Left ventricle myocardium superior (tissue), 1 donor: ENCODE measurements at regions not wholly inside any gene's neighbourhood (a gene's known extent, or its start where the extent isn't known, plus 50 kb on each side); places are given as distances from the start of the nearest gene placed in this dataset.

Experiments
- ATAC-seq: fragments of 200-7000 bp; cut with Tn5 transposase; one replicate; pipeline ENCODE4 v1.9.1; 2020; ENCODE audit warnings: mild to moderate bottlenecking, moderate library complexity
- DNase-seq: peaks from one replicate; pipeline ENCODE4 v3.0.0-alpha.2; 2020
- intact Hi-C: fragments of 100-400 bp; cut with micrococcal nuclease; formaldehyde crosslinking; loops from one replicate; pipeline ENCODE4 v1.11.0; 2022
- donor health status: DM: no; HTN: yes; CAD: no; lungs with severe emphysema.

DNA sequence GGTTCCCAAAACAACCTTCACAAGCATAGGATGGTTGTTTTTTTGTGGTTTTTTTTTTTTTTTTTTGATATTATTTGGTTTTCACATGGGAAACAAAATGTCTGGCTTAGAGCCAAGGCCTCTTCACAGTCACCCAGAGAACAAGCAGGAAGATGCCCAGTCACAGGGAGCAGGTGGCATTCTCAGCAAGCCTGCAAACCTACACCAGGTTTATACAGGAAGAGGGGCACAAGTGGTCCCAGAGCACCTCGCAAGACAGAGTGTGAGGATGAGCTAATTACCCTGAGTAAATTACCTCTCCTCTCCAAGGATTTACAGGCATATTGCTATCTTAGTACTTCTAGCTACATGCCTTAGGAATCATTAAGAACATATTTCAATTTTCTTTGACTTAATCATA, 1375.6 kb downstream of the EFNB2 start:
- DNase-seq (no peak), ATAC-seq (no peak)
- intact Hi-C loops = no loop called here

DNA sequence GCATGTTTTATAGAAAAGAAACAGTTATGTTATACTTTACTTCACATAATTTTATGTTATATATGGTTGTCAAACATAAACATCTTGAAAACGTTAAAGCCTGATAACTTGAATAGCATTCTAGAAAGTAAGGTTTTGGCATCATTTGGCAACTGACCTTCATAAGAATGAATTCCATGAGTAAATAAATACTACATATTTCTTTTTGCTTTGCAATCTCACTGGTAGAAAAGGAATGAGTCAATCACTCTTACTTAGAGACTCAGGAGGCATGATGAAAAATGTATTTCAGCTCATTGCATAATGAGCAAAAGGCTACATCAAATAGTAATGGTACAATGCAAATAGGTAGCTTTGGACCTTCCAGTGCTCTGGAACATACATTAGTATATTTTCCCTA, 1381.9 kb downstream of the EFNB2 start:
- no peak for ATAC-seq
- intact Hi-C loops = no loop called here

DNA sequence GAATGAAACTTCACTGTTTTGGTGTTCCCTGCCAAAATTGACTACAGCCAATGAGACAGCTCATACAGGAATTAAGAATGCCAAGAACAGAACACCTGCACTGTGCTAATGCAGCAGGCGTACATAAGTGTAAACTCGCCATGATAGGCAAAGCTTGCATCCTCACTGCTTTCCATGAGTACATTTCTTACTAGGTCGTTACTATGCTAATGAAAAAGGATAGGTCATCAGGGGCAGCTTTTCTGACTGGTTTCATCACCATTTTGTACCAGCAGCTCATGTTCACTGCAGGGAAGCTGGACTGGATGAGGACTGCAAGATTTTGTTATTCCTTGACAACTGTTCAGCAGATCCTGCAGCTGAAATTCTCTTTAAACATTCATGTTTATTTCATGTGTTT, 1383.8 kb downstream of the EFNB2 start:
- no peak for DNase-seq
- no peak for ATAC-seq
- intact Hi-C loops = no loop called here

More for the DNA sequence above, 1381.9 kb downstream of the EFNB2 start:
- DNase-seq = no peak

DNA sequence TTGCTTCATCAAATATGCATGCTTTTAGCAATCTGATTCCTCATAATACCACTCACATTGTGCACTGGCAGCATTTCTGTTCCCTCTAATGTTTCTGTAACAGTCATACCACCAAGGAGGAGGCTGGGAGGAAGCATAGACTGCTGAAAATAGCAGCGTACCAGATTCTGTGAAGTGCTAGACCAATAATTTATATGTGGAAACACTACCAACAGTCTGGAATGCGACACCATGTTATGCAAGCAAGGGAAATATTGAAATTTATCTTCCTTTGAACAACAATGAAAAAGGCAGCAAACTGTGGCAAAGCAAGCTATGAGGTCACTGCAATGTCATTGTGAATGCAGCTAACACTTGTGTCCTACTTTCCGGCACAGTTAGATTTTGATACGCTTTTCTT, 1388.0 kb downstream of the EFNB2 start:
- no peak for DNase-seq
- intact Hi-C loops = no loop called here
- no peak for ATAC-seq

DNA sequence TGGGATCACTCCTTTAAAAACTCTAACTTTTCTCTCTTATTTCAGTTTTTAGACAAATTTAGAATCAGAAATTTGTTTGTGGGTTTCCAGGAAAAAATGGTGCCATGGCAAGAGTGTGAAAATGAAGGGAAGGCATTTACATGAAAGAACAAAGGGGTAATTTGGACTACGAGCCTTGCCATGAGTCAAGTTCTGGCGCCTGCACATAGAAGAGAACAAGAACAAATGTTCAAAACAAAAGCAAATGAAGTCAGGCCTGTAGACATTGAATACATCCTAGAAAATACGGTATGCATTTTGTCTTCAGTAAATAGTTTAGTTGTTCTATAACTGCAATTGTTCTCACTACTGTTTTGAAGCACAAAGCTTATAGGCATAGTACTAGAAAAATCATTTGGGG, 1390.5 kb downstream of the EFNB2 start:
- intact Hi-C loops = no loop called here
- ATAC-seq = no peak
- DNase-seq = no peak

DNA sequence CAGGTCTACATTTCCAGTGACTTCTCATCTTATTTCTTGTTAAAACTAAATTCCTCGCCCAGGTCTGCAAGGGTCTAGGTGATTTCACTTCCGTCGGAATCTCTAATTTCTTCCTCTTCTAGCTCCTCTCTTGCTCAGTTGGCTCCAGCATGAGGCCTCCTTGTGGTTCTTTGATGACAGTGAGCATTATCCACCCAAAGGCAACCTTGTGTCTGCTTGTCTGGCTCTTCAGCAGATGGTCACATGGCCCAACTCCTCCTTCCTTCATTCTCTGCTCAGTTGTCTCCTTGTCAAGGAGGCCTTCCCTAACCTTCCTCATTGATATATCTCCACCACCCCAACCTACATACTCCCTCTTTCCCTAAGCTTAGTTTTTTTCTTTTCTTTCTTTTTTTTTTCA, 1391.4 kb downstream of the EFNB2 start:
- DNase-seq = no peak
- ATAC-seq = no peak
- intact Hi-C loops = no loop called here

DNA sequence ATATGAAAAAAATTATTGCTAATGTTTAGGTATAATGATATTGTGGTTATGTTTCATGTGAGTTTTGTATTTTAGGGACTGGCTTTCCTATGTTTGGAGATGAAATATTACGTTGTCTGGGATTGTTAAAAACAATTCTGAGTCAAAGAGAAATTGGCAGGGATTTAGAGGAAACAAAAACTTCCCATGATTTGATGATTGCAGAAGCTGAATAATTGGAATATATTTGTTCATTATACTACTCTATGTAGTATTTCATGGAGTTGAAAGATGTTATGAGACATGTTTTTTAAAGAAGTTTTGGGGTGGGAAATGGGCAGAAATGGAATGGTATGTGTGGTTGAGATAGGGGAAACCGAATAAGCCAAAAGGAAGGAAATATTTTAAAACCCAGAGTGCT, 1392.9 kb downstream of the EFNB2 start:
- ATAC-seq = no peak
- intact Hi-C loops = no loop called here

DNA sequence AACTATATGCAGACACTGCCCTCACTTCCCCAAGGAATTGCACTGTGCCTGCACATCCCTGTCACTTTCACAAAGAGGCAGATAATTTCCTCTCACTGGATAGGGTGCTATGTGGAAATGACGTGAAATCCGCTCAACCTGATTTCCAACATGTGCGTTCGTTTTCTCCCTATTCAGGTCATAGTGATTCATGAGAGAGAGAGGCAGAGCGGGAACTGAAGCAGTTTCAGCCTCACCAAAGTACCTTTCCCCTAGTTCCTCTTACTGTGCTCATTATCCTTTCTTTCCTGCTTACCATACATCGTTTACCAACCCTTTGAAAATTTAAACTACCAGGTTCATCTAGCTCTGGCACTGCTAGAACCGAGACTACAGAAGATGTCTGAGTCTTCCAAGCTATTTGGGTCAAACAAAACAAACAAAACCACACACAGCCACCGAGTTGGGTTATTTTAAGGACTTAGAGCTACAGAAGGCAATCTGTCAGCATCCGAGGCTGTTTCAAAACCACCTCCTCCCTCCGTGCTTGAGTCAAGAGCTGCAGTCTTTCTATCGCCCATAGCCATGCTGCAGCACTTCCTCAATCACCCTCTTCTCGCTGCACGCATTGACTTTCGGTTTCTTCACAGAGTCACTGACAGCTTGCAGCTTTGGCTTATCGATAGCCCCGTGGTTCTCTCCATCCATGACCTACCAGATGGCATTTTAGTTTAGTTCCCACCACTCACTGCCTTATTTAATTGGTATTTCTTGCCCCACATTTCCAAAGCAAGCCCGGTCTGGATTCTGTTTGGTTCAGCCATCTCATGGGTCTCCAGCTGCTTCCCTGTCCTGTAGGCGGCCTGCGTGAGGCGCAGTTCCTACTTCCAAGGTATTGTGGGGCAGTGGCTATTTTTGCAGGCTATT, 1395.8 kb downstream of the EFNB2 start:
- DNase-seq = peak; percentile 63
- ATAC-seq = peak; percentile 94
- intact Hi-C loops = no loop called here

More for the DNA sequence above, 1392.9 kb downstream of the EFNB2 start:
- no peak for DNase-seq

DNA sequence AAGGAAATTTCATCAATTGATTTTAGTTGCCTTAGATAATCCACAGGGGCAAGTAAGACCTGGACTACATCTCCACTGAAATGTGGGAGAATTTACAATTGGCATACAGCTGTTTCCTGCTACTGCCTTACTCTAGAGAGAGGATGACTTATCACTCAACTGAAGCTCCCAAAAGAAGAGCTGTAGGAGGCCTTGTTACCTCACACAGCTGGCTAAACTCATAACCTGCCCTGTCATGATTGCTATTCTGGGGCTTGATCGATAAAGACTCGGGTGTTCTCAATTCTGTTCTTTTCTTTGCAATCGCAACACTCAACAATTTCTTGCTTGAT, 1396.4 kb downstream of the EFNB2 start:
- intact Hi-C loops = no loop called here
- DNase-seq (no peak), ATAC-seq (no peak)

DNA sequence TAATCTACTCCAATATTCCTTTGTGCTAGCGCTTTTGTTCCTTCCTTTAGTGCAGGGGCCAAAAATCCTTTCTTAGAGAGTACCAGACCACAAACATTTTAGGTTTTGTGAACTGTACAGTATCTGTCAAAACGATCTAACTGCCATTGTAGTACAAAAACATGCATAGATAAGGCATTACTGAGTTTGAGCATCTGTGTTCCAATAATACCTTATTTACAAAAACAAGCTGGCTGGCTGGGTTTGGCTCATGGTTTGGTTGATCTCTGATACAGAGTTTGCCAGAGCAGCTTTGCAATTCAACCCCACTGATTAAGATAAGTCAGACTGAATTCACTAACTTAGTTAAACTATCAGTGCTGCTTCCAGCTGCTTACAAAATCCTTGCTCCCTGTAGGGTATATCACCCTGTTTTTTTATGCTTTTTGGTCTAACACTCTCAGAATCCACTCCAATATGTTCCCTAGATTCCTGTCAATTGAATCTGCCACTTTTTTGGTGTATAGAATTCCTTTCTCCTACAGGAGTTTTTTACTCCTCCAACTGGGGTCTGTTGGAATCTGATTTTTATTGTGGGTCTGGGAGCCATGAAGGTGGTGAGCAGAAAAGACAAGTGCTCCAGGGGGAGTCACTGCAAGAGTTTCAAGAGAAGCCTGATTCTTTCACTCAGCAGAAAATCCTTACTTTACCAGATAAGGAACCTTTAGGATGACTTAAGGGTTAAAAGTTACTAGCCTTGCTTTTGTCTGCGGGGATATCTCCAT, 1399.4 kb downstream of the EFNB2 start:
- intact Hi-C loops = no loop called here
- ATAC-seq (no peak), DNase-seq (no peak)

DNA sequence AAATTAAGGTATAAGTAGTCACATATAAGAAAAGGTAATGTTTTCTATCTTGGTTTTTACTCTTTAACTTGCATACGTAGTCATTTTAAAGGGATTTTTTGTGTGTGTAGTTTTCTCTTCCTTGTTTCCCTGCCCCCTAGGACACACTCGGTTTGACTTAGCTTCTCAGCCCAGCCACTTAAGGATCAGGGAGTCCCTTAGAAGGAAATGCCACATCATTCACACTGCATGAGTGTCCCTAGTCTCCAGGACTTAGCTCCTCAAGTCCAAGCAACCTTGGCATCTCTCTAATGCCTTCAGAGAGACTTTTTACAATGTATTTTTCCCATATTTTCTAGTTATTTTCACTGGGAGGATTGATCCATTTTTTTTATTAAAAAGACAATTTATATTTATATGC, 1407.7 kb downstream of the EFNB2 start:
- intact Hi-C loops = no loop called here
- DNase-seq (no peak), ATAC-seq (no peak)

DNA sequence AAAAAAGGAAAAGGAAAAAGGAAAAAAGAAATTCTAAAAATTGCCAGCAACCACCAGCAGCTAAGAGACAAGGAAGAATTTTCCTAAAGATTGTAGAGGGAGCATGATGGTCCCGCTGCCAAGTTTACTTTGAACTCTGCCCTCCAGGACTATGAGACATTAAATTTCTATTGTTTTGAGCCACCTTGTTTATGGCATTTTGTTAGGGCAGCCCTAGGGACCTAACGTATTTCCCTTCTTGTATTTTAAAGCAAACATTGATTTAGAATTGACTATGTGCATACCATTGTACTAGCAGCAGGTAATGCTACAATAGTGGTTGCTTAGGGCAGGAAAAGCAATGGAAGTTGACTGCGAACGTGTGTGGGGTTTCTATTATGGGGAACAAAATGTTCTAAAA, 1414.2 kb downstream of the EFNB2 start:
- DNase-seq (no peak), ATAC-seq (no peak)
- intact Hi-C loops = no loop called here

DNA sequence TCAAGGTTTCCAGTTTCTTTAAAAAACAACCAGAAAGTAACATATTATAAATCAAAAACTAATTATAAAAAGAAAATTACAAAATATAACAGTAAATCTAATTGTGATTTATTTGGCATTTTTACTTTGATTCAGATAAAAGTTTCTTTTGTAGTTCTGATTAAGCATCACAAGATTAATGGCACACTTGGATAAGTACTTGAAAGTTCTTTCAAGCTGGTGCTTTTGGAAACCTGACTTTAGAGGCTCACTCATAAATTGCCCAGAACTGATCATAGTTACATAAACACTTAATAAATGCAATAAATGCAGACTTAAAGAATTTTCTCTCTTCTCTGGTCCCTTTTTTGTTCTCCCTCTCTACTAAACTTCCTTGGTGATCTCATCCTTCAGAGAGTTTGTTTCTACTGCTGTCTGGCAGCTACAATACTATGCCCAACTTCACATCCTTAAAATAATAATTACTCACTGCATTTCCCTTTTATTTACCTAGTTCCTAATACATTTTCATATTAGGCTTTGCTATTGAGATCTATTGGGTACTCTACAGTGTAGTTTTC, 1417.0 kb downstream of the EFNB2 start:
- DNase-seq (no peak), ATAC-seq (no peak)
- intact Hi-C loops = no loop called here

DNA sequence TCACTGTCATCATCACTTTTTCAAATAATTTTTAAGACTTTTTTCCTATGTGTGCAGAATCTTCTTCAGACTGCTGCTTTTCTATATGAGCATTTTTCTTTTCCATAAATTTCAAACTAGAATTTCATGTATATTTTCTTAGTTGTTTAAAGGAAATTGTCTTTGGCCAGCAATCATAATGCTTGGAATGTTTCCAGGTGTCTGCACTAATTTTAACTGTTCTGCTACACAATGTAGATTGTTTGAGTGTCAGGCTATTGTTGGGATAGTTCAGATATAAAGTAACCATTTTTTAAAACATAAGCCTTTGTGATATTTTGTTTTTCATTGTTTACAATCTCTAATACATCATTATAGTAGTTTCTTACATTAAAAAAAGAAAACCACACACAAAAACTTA, 1418.5 kb downstream of the EFNB2 start:
- intact Hi-C loops = no loop called here
- DNase-seq (no peak), ATAC-seq (no peak)

DNA sequence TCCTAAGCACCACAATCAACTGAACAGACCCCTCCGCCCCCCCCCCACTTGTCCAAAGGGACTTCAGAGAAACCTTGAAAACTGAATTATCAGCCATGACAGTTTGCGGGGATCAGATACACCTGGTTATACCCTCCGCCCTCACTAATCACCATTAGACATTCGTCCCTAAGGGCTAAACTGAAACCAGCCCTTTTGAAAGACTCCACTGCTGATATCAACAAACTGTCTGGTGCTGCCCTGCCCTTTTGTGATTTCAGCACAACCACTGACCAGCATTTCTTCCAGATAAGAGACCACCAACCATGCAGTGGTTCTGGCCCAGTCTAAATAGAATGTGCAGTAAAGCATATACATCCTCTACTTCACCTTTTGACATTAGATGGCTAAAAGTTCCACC, 1422.9 kb downstream of the EFNB2 start:
- ATAC-seq = no peak
- intact Hi-C loops = no loop called here
- DNase-seq = no peak

DNA sequence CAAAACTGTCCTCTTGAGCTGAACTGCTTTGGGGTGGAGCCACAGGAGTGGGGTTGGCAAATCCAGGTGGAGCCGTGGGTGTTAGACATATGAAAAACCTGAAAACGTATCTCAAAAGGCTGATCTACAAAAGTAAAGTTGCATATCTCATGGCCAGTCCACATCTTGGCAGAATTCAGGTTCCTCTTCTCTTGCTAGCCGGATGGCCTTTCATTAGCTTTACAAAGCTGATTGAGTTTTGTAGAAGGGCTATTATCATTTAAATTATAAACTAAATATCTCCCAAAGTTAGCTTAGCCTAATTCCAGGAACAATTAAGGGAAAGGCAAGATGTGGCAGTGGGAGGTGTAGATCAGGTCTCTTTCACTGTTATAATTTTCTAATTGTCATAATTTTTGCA, 1427.7 kb downstream of the EFNB2 start:
- ATAC-seq (no peak), DNase-seq (no peak)
- intact Hi-C loops = no loop called here

DNA sequence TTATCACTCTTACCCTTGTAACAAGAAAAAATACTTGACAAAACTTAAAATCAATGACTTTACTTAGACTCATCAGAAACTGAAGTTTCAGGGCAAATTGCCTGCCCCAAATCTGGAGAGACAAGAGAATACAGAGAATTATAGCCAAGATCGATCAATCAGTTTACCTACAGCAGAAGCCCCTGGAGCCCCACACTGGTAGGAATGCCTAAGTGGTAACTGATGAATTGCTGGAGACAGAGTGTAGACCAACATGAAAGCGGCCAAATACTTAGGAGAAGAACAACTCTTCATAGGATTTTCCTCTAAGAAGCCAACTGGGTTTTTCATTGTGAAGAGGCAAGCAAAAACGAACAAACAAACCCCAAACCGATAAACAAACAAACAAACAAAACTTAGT, 1430.0 kb downstream of the EFNB2 start:
- no peak for DNase-seq
- ATAC-seq = no peak
- intact Hi-C loops = no loop called here

DNA sequence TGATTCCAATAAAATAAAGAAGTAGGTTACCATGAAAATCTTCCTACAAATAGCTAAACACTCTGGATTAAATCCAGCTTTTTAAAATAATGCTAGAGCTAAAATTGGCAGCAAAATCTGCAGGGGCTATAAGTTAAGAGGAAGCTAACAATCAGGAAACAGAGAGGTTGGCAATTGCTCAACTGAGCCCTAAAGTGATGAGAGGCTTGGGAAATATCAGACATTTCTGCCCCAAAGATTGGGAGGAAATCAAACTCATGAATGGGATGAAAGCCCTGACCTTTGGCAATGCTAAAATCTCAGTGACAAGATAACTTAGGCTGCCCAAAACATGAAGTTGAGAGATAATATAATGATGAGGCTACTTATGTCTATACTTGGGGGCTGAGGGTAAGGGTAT, 1437.9 kb downstream of the EFNB2 start:
- intact Hi-C loops = no loop called here
- DNase-seq = no peak
- ATAC-seq = no peak

DNA sequence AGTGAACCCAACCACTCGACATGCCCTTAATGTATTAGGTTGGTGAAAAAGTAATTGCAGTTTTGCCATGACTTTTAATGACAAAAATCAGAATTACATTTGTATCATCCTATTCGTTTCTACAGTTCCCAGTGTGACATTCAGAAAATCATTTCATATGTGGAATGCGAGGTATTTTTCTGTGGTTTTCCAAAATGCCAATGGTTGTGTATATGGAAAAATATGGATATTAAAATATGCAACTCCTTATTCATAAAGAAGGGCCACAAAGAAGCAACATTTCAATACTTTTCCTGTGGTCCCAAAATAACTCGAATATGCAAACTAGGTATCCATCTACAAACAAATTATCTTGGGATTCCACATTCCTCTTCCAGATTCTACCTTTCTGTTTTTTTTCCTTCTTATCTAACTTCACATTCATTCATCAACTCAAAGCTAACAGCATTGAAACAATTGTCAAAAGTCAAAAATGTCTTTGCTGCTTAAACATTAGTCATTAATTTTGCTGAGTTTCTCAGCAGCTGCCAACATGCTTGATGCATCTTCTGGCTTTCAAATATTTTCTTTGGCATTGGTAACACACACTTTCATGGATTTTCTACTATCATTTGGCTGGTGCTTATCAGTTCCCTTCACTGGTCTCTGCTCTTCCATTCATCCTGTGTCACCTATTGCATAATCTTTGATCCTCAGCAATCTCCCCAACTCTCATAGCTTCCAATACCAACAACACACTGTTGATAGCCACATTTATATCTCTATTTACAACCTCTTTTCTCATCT, 1445.4 kb downstream of the EFNB2 start:
- no peak for DNase-seq
- intact Hi-C loops = no loop called here
- no peak for ATAC-seq

DNA sequence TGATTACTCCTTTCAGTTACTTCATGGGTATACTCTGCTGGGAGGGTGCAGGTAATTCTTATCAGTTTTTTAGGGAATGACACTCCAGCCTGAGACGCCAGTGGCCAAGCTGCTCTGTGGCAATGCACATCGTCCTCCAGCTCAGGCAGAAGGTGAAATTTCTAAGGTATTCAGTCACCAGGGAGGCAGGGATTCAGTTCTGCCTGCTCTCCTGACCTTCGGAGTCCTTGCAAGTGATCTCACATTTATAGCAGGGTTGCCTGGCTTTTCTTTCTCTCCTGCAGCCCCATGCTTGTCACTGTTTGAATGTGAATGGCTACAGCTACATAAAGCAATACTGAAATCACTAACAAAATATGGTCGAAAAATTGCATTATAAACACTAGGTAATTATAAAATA, 1447.5 kb downstream of the EFNB2 start:
- ATAC-seq (peak; percentile 62), DNase-seq (no peak)
- intact Hi-C loops = no loop called here
